ENCODE measurements at regions not wholly inside any gene's neighbourhood (a gene's known extent, or its start where the extent isn't known, plus 50 kb on each side); places are given as distances from the start of the nearest gene placed in this dataset.

DNA sequence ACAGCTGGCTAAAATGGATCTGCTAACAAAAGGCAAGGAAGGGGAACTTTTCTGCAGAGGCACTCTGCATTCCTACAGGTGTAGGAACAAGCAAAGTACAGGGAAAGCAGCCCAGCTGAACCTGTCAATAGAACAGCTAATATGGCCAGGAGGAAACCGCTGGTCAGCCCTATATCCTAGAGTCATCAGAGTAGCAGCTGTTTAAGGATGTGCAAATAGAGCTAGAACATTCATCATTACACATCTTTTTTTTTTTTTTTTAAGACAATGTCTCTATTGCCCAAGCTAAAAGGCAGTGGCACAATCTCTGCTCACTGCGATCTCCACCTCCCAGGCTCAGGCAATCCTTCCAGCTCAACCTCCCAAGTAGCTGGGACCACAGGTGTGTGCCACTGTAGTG lies 163.0 kb downstream of the BTC start:
- Histone ChIP-seq H3K9ac (ENCODE audit: low read depth, low read length, poor library complexity) (no peak overlapping the region), H2BK5ac (ENCODE audit: low read length) (no peak overlapping the region), H2BK15ac (ENCODE audit: low read length) (no peak overlapping the region), H2AFZ (ENCODE audit: low read length) (no peak overlapping the region), H3K27ac (replicated peaks; ENCODE audit: low read length) (no peak overlapping the region), H2BK12ac (ENCODE audit: low read length) (no peak overlapping the region), H3K36me3 (replicated peaks in 1 of 2; ENCODE audit: control insufficient read depth in 2 of 2, insufficient read depth in 2 of 2, low read length in 2 of 2) (no peaks in the 10 kb centered on the region), H2BK120ac (ENCODE audit: low read depth, low read length) (no peak overlapping the region), H3K18ac (ENCODE audit: low read length) (no peak overlapping the region), H3K4ac (ENCODE audit: low read length) (no peak overlapping the region), H3K79me1 (ENCODE audit: low read depth, low read length) (no peaks in the 10 kb centered on the region), H3K14ac (ENCODE audit: low read length) (no peak overlapping the region), H3K9me3 (replicated peaks in 1 of 2; ENCODE audit: control insufficient read depth in 2 of 2, insufficient read depth in 1 of 2, low read depth in 1 of 2, low read length in 2 of 2) (no peaks in the 10 kb centered on the region), H2AK5ac (ENCODE audit: low read depth, low read length) (no peak overlapping the region), H3K23ac (ENCODE audit: low read depth, low read length, poor library complexity) (no peak overlapping the region), H3K27me3 (ENCODE audit: control insufficient read depth in 3 of 3, insufficient read depth in 3 of 3, low read depth in 1 of 3, low read length in 3 of 3) (no peaks in the 10 kb centered on the region), H3K4me3 (ENCODE audit: low read length in 2 of 2) (no peak overlapping the region), H4K8ac (ENCODE audit: low read depth, low read length) (no peak overlapping the region), H4K91ac (ENCODE audit: low read depth, low read length, poor library complexity) (no peak overlapping the region), H3K4me2 (ENCODE audit: insufficient read depth, low read length, poor library complexity, severe bottlenecking) (no peak overlapping the region), H3K4me1 (ENCODE audit: control insufficient read depth in 2 of 2, insufficient read depth in 1 of 2, low read depth in 1 of 2, low read length in 2 of 2) (peaks cover 0 to 1% of the 10 kb centered on the region in 2 donors)
- no peak for DNase-seq (ENCODE audit: low spot score)
- no CpG with 5 or more reads among the region's 2 CpGs for WGBS, 2 donors (ENCODE audit: extremely low coverage in 2 of 2, insufficient read length in 2 of 2, insufficient replicate concordance in 1 of 2)

- Histone ChIP-seq H3K4ac (ENCODE audit: low read length) (no peak overlapping the region), H3K14ac (ENCODE audit: low read length) (no peak overlapping the region), H4K91ac (ENCODE audit: low read depth, low read length, poor library complexity) (no peak overlapping the region), H2BK5ac (ENCODE audit: low read length) (no peak overlapping the region), H3K36me3 (replicated peaks in 1 of 2; ENCODE audit: control insufficient read depth in 2 of 2, insufficient read depth in 2 of 2, low read length in 2 of 2) (no peaks in the 10 kb centered on the region), H2AK5ac (ENCODE audit: low read depth, low read length) (no peak overlapping the region), H3K9me3 (replicated peaks in 1 of 2; ENCODE audit: control insufficient read depth in 2 of 2, insufficient read depth in 1 of 2, low read depth in 1 of 2, low read length in 2 of 2) (no peaks in the 10 kb centered on the region), H2AFZ (ENCODE audit: low read length) (no peak overlapping the region), H3K4me3 (ENCODE audit: low read length in 2 of 2) (no peak overlapping the region), H2BK15ac (ENCODE audit: low read length) (no peak overlapping the region), H3K79me1 (ENCODE audit: low read depth, low read length) (no peaks in the 10 kb centered on the region), H3K27ac (replicated peaks; ENCODE audit: low read length) (no peak overlapping the region), H3K4me2 (ENCODE audit: insufficient read depth, low read length, poor library complexity, severe bottlenecking) (no peak overlapping the region), H3K18ac (ENCODE audit: low read length) (no peak overlapping the region), H2BK120ac (ENCODE audit: low read depth, low read length) (no peak overlapping the region), H3K27me3 (ENCODE audit: control insufficient read depth in 3 of 3, insufficient read depth in 3 of 3, low read depth in 1 of 3, low read length in 3 of 3) (no peaks in the 10 kb centered on the region), H3K9ac (ENCODE audit: low read depth, low read length, poor library complexity) (no peak overlapping the region), H4K8ac (ENCODE audit: low read depth, low read length) (no peak overlapping the region), H2BK12ac (ENCODE audit: low read length) (no peak overlapping the region), H3K4me1 (ENCODE audit: control insufficient read depth in 2 of 2, insufficient read depth in 1 of 2, low read depth in 1 of 2, low read length in 2 of 2) (peaks cover 0 to 1% of the 10 kb centered on the region in 2 donors), H3K23ac (ENCODE audit: low read depth, low read length, poor library complexity) (no peak overlapping the region)
- DNase-seq (ENCODE audit: low spot score) = no peak
These were observed 162.3 kb downstream of the BTC start for GRCh38 chr4:74631988-74632387.

- Histone ChIP-seq H4K91ac (ENCODE audit: low read depth, low read length, poor library complexity) (no peak overlapping the region), H3K23ac (ENCODE audit: low read depth, low read length, poor library complexity) (no peak overlapping the region), H2BK15ac (ENCODE audit: low read length) (no peak overlapping the region), H3K4ac (ENCODE audit: low read length) (no peak overlapping the region), H3K4me2 (ENCODE audit: insufficient read depth, low read length, poor library complexity, severe bottlenecking) (no peak overlapping the region), H3K36me3 (replicated peaks in 1 of 2; ENCODE audit: control insufficient read depth in 2 of 2, insufficient read depth in 2 of 2, low read length in 2 of 2) (no peaks in the 10 kb centered on the region), H2BK12ac (ENCODE audit: low read length) (no peak overlapping the region), H4K8ac (ENCODE audit: low read depth, low read length) (no peak overlapping the region), H2AK5ac (ENCODE audit: low read depth, low read length) (no peak overlapping the region), H3K9ac (ENCODE audit: low read depth, low read length, poor library complexity) (no peak overlapping the region), H2AFZ (ENCODE audit: low read length) (no peak overlapping the region), H3K14ac (ENCODE audit: low read length) (no peak overlapping the region), H3K27ac (replicated peaks; ENCODE audit: low read length) (no peak overlapping the region), H3K9me3 (replicated peaks in 1 of 2; ENCODE audit: control insufficient read depth in 2 of 2, insufficient read depth in 1 of 2, low read depth in 1 of 2, low read length in 2 of 2) (no peaks in the 10 kb centered on the region), H2BK5ac (ENCODE audit: low read length) (no peak overlapping the region), H3K79me1 (ENCODE audit: low read depth, low read length) (no peaks in the 10 kb centered on the region), H3K18ac (ENCODE audit: low read length) (no peak overlapping the region), H3K4me1 (ENCODE audit: control insufficient read depth in 2 of 2, insufficient read depth in 1 of 2, low read depth in 1 of 2, low read length in 2 of 2) (peaks cover 0 to 1% of the 10 kb centered on the region in 2 donors), H2BK120ac (ENCODE audit: low read depth, low read length) (no peak overlapping the region), H3K4me3 (ENCODE audit: low read length in 2 of 2) (no peak overlapping the region), H3K27me3 (ENCODE audit: control insufficient read depth in 3 of 3, insufficient read depth in 3 of 3, low read depth in 1 of 3, low read length in 3 of 3) (no peaks in the 10 kb centered on the region)
- no CpG with 5 or more reads among the region's 3 CpGs for WGBS, 2 donors (ENCODE audit: extremely low coverage in 2 of 2, insufficient read length in 2 of 2, insufficient replicate concordance in 1 of 2)
- DNase-seq (ENCODE audit: low spot score) = no peak
These were observed 161.7 kb downstream of the BTC start for GRCh38 chr4:74632634-74633033.

DNA sequence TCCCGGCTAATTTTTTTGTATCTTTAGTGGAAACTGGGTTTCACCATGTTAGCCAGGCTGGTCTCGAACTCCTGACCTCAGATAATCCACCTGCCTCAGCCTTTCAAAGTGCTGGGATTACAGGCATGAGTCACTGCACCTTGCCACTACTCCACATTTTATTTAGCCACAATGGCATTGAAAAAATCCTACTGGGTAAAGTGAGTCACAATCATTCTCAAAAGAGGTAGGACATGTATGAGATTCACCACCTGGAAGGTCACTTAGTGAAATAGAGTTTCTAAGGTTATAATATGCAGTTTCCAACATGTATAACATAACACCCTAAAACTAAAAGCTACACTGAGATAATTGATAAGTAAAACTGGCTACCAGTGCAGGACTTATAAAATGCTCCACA lies 159.2 kb downstream of the BTC start:
- H3K4me1 ChIP-seq (ENCODE audit: control insufficient read depth in 2 of 2, insufficient read depth in 1 of 2, low read depth in 1 of 2, low read length in 2 of 2) = peaks cover 0 to 1% of the 10 kb centered on the region in 2 donors
- H2BK12ac ChIP-seq (ENCODE audit: low read length) = no peak overlapping the region
- no peak overlapping the region for H4K91ac ChIP-seq (ENCODE audit: low read depth, low read length, poor library complexity)
- no peak overlapping the region for H2AK5ac ChIP-seq (ENCODE audit: low read depth, low read length)
- H2AFZ ChIP-seq (ENCODE audit: low read length) = no peak overlapping the region
- no peak overlapping the region for H3K9ac ChIP-seq (ENCODE audit: low read depth, low read length, poor library complexity)
- H2BK5ac ChIP-seq (ENCODE audit: low read length) = no peak overlapping the region
- H3K23ac ChIP-seq (ENCODE audit: low read depth, low read length, poor library complexity) = no peak overlapping the region
- no peak overlapping the region for H3K4me3 ChIP-seq (ENCODE audit: low read length in 2 of 2)
- no peak overlapping the region for H3K18ac ChIP-seq (ENCODE audit: low read length)
- no peaks in the 10 kb centered on the region for H3K27me3 ChIP-seq (ENCODE audit: control insufficient read depth in 3 of 3, insufficient read depth in 3 of 3, low read depth in 1 of 3, low read length in 3 of 3)
- H3K79me1 ChIP-seq (ENCODE audit: low read depth, low read length) = no peaks in the 10 kb centered on the region
- no peak for DNase-seq (ENCODE audit: low spot score)
- no peak overlapping the region for H3K27ac ChIP-seq (replicated peaks; ENCODE audit: low read length)
- H4K8ac ChIP-seq (ENCODE audit: low read depth, low read length) = no peak overlapping the region
- H3K9me3 ChIP-seq (replicated peaks in 1 of 2; ENCODE audit: control insufficient read depth in 2 of 2, insufficient read depth in 1 of 2, low read depth in 1 of 2, low read length in 2 of 2) = no peaks in the 10 kb centered on the region
- no peak overlapping the region for H3K14ac ChIP-seq (ENCODE audit: low read length)
- no peak overlapping the region for H3K4me2 ChIP-seq (ENCODE audit: insufficient read depth, low read length, poor library complexity, severe bottlenecking)
- H2BK15ac ChIP-seq (ENCODE audit: low read length) = no peak overlapping the region
- H2BK120ac ChIP-seq (ENCODE audit: low read depth, low read length) = no peak overlapping the region
- H3K36me3 ChIP-seq (replicated peaks in 1 of 2; ENCODE audit: control insufficient read depth in 2 of 2, insufficient read depth in 2 of 2, low read length in 2 of 2) = no peaks in the 10 kb centered on the region
- no peak overlapping the region for H3K4ac ChIP-seq (ENCODE audit: low read length)
- no CpG with 5 or more reads among the region's 2 CpGs for WGBS, 2 donors (ENCODE audit: extremely low coverage in 2 of 2, insufficient read length in 2 of 2, insufficient replicate concordance in 1 of 2)
